ENCODE measurements at regions not wholly inside any gene's neighbourhood (a gene's known extent, or its start where the extent isn't known, plus 50 kb on each side); places are given as distances from the start of the nearest gene placed in this dataset.

- no peak overlapping the region for H2BK12ac ChIP-seq (ENCODE audit: low read length)
- no peak overlapping the region for H3K18ac ChIP-seq (ENCODE audit: low read length)
- H4K8ac ChIP-seq (ENCODE audit: low read depth, low read length), result no peak overlapping the region
- DNase-seq, result no peak
- H3K27me3 ChIP-seq (ENCODE audit: insufficient read depth, low read length), result no peaks in the 10 kb centered on the region
- H2BK120ac ChIP-seq (ENCODE audit: insufficient read depth, low read length, poor library complexity), result no peak overlapping the region
- no peaks in the 10 kb centered on the region for H3K36me3 ChIP-seq (ENCODE audit: control insufficient read depth in 1 of 2, insufficient read depth in 2 of 2, low read length in 2 of 2)
- no CpG with 5 or more reads among the region's 1 CpG for WGBS (ENCODE audit: extremely low coverage, insufficient coverage, insufficient read length)
- no peak overlapping the region for H3K4ac ChIP-seq (ENCODE audit: low read depth, low read length)
- no peak overlapping the region for H2AFZ ChIP-seq (ENCODE audit: insufficient read depth, low read length, poor library complexity)
- H2AK5ac ChIP-seq (ENCODE audit: low read length), result no peak overlapping the region
- no peak overlapping the region for H3K4me3 ChIP-seq (ENCODE audit: low read depth, low read length)
- H3K23ac ChIP-seq (ENCODE audit: low read length), result no peak overlapping the region
- no peaks in the 10 kb centered on the region for H3K4me1 ChIP-seq (ENCODE audit: control insufficient read depth in 1 of 2, insufficient read depth in 2 of 2, low read length in 2 of 2)
- no peak overlapping the region for H3K9ac ChIP-seq (ENCODE audit: low read length)
- H4K12ac ChIP-seq (ENCODE audit: low read depth, low read length), result no peak overlapping the region
- H4K91ac ChIP-seq (ENCODE audit: low read depth, low read length), result no peak overlapping the region
- H3K9me3 ChIP-seq (ENCODE audit: insufficient read depth, low read depth, low read length), result peaks cover 2% of the 10 kb centered on the region
- no peak overlapping the region for H3K27ac ChIP-seq (ENCODE audit: low read depth, low read length)
- no peak overlapping the region for H3K14ac ChIP-seq (ENCODE audit: low read length)
- no peak overlapping the region for H3K4me2 ChIP-seq (ENCODE audit: low read length)
- no peak overlapping the region for H2BK5ac ChIP-seq (ENCODE audit: low read depth, low read length, poor library complexity)
- no peaks in the 10 kb centered on the region for H3K79me1 ChIP-seq (ENCODE audit: low read length)
- no peaks in the 10 kb centered on the region for H3K79me2 ChIP-seq (ENCODE audit: control insufficient read depth, insufficient read depth, low read length, poor library complexity)
These were observed 148.5 kb upstream of the SEL1L start for GRCh38 chr14:81682134-81682533.

GRCh38 chr14:81682701-81683100 lies 149.0 kb upstream of the SEL1L start:
- Histone ChIP-seq H3K79me1 (ENCODE audit: low read length) (no peaks in the 10 kb centered on the region), H3K36me3 (ENCODE audit: control insufficient read depth in 1 of 2, insufficient read depth in 2 of 2, low read length in 2 of 2) (no peaks in the 10 kb centered on the region), H2BK5ac (ENCODE audit: low read depth, low read length, poor library complexity) (no peak overlapping the region), H4K91ac (ENCODE audit: low read depth, low read length) (no peak overlapping the region), H2AFZ (ENCODE audit: insufficient read depth, low read length, poor library complexity) (no peak overlapping the region), H3K4me3 (ENCODE audit: low read depth, low read length) (no peak overlapping the region), H4K8ac (ENCODE audit: low read depth, low read length) (no peak overlapping the region), H3K4me1 (ENCODE audit: control insufficient read depth in 1 of 2, insufficient read depth in 2 of 2, low read length in 2 of 2) (no peaks in the 10 kb centered on the region), H4K12ac (ENCODE audit: low read depth, low read length) (no peak overlapping the region), H3K27ac (ENCODE audit: low read depth, low read length) (no peak overlapping the region), H2BK120ac (ENCODE audit: insufficient read depth, low read length, poor library complexity) (no peak overlapping the region), H3K79me2 (ENCODE audit: control insufficient read depth, insufficient read depth, low read length, poor library complexity) (no peaks in the 10 kb centered on the region), H2BK12ac (ENCODE audit: low read length) (no peak overlapping the region), H3K27me3 (ENCODE audit: insufficient read depth, low read length) (no peaks in the 10 kb centered on the region), H3K4me2 (ENCODE audit: low read length) (no peak overlapping the region), H3K9me3 (ENCODE audit: insufficient read depth, low read depth, low read length) (peaks cover 2% of the 10 kb centered on the region), H2AK5ac (ENCODE audit: low read length) (no peak overlapping the region), H3K9ac (ENCODE audit: low read length) (no peak overlapping the region), H3K4ac (ENCODE audit: low read depth, low read length) (no peak overlapping the region), H3K23ac (ENCODE audit: low read length) (no peak overlapping the region), H3K18ac (ENCODE audit: low read length) (no peak overlapping the region), H3K14ac (ENCODE audit: low read length) (no peak overlapping the region)
- WGBS (ENCODE audit: extremely low coverage, insufficient coverage, insufficient read length), result no CpG with 5 or more reads among the region's 2 CpGs
- no peak for DNase-seq

- no peak overlapping the region for H3K18ac ChIP-seq (ENCODE audit: low read length)
- H3K9me3 ChIP-seq (ENCODE audit: insufficient read depth, low read depth, low read length), result no peaks in the 10 kb centered on the region
- H4K91ac ChIP-seq (ENCODE audit: low read depth, low read length), result no peak overlapping the region
- no peak overlapping the region for H4K12ac ChIP-seq (ENCODE audit: low read depth, low read length)
- no peak overlapping the region for H3K4me3 ChIP-seq (ENCODE audit: low read depth, low read length)
- H2BK120ac ChIP-seq (ENCODE audit: insufficient read depth, low read length, poor library complexity), result no peak overlapping the region
- H3K79me1 ChIP-seq (ENCODE audit: low read length), result no peaks in the 10 kb centered on the region
- H4K8ac ChIP-seq (ENCODE audit: low read depth, low read length), result no peak overlapping the region
- no peak overlapping the region for H3K23ac ChIP-seq (ENCODE audit: low read length)
- H3K14ac ChIP-seq (ENCODE audit: low read length), result no peak overlapping the region
- H3K27me3 ChIP-seq (ENCODE audit: insufficient read depth, low read length), result no peaks in the 10 kb centered on the region
- no peak overlapping the region for H2BK12ac ChIP-seq (ENCODE audit: low read length)
- H3K27ac ChIP-seq (ENCODE audit: low read depth, low read length), result no peak overlapping the region
- no peak overlapping the region for H2BK5ac ChIP-seq (ENCODE audit: low read depth, low read length, poor library complexity)
- H3K36me3 ChIP-seq (ENCODE audit: control insufficient read depth in 1 of 2, insufficient read depth in 2 of 2, low read length in 2 of 2), result no peaks in the 10 kb centered on the region
- no peak overlapping the region for H3K4ac ChIP-seq (ENCODE audit: low read depth, low read length)
- H2AFZ ChIP-seq (ENCODE audit: insufficient read depth, low read length, poor library complexity), result no peak overlapping the region
- H2AK5ac ChIP-seq (ENCODE audit: low read length), result no peak overlapping the region
- H3K9ac ChIP-seq (ENCODE audit: low read length), result no peak overlapping the region
- no CpG with 5 or more reads among the region's 1 CpG for WGBS (ENCODE audit: extremely low coverage, insufficient coverage, insufficient read length)
- H3K4me2 ChIP-seq (ENCODE audit: low read length), result no peak overlapping the region
- H3K4me1 ChIP-seq (ENCODE audit: control insufficient read depth in 1 of 2, insufficient read depth in 2 of 2, low read length in 2 of 2), result no peaks in the 10 kb centered on the region
- DNase-seq, result no peak
- H3K79me2 ChIP-seq (ENCODE audit: control insufficient read depth, insufficient read depth, low read length, poor library complexity), result no peaks in the 10 kb centered on the region
These were observed 151.0 kb upstream of the SEL1L start for GRCh38 chr14:81684696-81685095.

GRCh38 chr14:81686512-81686911 lies 152.9 kb upstream of the SEL1L start:
- H3K79me1 ChIP-seq (ENCODE audit: low read length), result no peaks in the 10 kb centered on the region
- H3K9ac ChIP-seq (ENCODE audit: low read length), result no peak overlapping the region
- no peak overlapping the region for H2AFZ ChIP-seq (ENCODE audit: insufficient read depth, low read length, poor library complexity)
- H4K91ac ChIP-seq (ENCODE audit: low read depth, low read length), result no peak overlapping the region
- no peak overlapping the region for H2BK12ac ChIP-seq (ENCODE audit: low read length)
- H2AK5ac ChIP-seq (ENCODE audit: low read length), result no peak overlapping the region
- H3K79me2 ChIP-seq (ENCODE audit: control insufficient read depth, insufficient read depth, low read length, poor library complexity), result no peaks in the 10 kb centered on the region
- H3K4me3 ChIP-seq (ENCODE audit: low read depth, low read length), result no peak overlapping the region
- no peak overlapping the region for H3K14ac ChIP-seq (ENCODE audit: low read length)
- no peaks in the 10 kb centered on the region for H3K9me3 ChIP-seq (ENCODE audit: insufficient read depth, low read depth, low read length)
- no peak overlapping the region for H3K27ac ChIP-seq (ENCODE audit: low read depth, low read length)
- no peak overlapping the region for H4K8ac ChIP-seq (ENCODE audit: low read depth, low read length)
- H4K12ac ChIP-seq (ENCODE audit: low read depth, low read length), result no peak overlapping the region
- H3K18ac ChIP-seq (ENCODE audit: low read length), result no peak overlapping the region
- no peak overlapping the region for H3K4me2 ChIP-seq (ENCODE audit: low read length)
- no peak overlapping the region for H2BK5ac ChIP-seq (ENCODE audit: low read depth, low read length, poor library complexity)
- no peaks in the 10 kb centered on the region for H3K4me1 ChIP-seq (ENCODE audit: control insufficient read depth in 1 of 2, insufficient read depth in 2 of 2, low read length in 2 of 2)
- H3K27me3 ChIP-seq (ENCODE audit: insufficient read depth, low read length), result no peaks in the 10 kb centered on the region
- no peaks in the 10 kb centered on the region for H3K36me3 ChIP-seq (ENCODE audit: control insufficient read depth in 1 of 2, insufficient read depth in 2 of 2, low read length in 2 of 2)
- H2BK120ac ChIP-seq (ENCODE audit: insufficient read depth, low read length, poor library complexity), result no peak overlapping the region
- no peak for DNase-seq
- WGBS (ENCODE audit: extremely low coverage, insufficient coverage, insufficient read length), result no CpG with 5 or more reads among the region's 4 CpGs
- no peak overlapping the region for H3K23ac ChIP-seq (ENCODE audit: low read length)
- no peak overlapping the region for H3K4ac ChIP-seq (ENCODE audit: low read depth, low read length)
